Activated B cell treated with CpG ODN at 0.5 μM for 24 hours (primary cell): ENCODE measurements at regions not wholly inside any gene's neighbourhood (a gene's known extent, or its start where the extent isn't known, plus 50 kb on each side); places are given as distances from the start of the nearest gene placed in this dataset.

ENCODE experiments used
- ATAC-seq: fragments of 200-7000 bp; cut with Tn5 transposase; one replicate; pipeline ENCODE4 v1.10.0; 2021; ENCODE audit warnings: low read depth, mild to moderate bottlenecking, moderate library complexity
- CTCF ChIA-PET: fragments of 350-600 bp; sonication (Branson Sonifier 250); formaldehyde crosslinking; loops from one replicate; lab custom pipeline; 2021; ENCODE audit warnings: antibody characterized with exemption; lab: Charles Lee
- POLR2A ChIA-PET: fragments of 350-600 bp; sonication (Branson Sonifier 250); formaldehyde crosslinking; loops from one replicate; lab custom pipeline; 2021; ENCODE audit warnings: antibody characterized with exemption; lab: Charles Lee
- DNase-seq: peaks from one replicate; pipeline ENCODE4 v3.0.0; 2022
- H3K27ac Mint-ChIP-seq: one replicate; pipeline ENCODE4 v1.8.0; 2020; ENCODE audit warnings: mixed read lengths
- H3K27me3 Mint-ChIP-seq: one replicate; pipeline ENCODE4 v1.8.0; 2021; ENCODE audit warnings: mixed read lengths
- H3K36me3 Mint-ChIP-seq: one replicate; pipeline ENCODE4 v1.8.0; 2021; ENCODE audit warnings: low read depth, mixed read lengths
- H3K4me1 Mint-ChIP-seq: one replicate; pipeline ENCODE4 v1.8.0; 2021; ENCODE audit warnings: mixed read lengths
- H3K4me3 Mint-ChIP-seq: one replicate; pipeline ENCODE4 v1.8.0; 2020; ENCODE audit warnings: mild to moderate bottlenecking, mixed read lengths
- H3K9me3 Mint-ChIP-seq: one replicate; pipeline ENCODE4 v1.8.0; 2020; ENCODE audit warnings: mixed read lengths
- intact Hi-C: fragments of 100-400 bp; cut with micrococcal nuclease; formaldehyde crosslinking; loops from one replicate; pipeline ENCODE4 v1.15.1; 2024
- TF ChIP-seq, protein P1 (sequence below): fragments of 200-600 bp; IDR thresholded peaks from one replicate; pipeline ENCODE4 v1.8.0; 2022; ENCODE audit warnings: antibody characterized with exemption, mild to moderate bottlenecking

DNA sequence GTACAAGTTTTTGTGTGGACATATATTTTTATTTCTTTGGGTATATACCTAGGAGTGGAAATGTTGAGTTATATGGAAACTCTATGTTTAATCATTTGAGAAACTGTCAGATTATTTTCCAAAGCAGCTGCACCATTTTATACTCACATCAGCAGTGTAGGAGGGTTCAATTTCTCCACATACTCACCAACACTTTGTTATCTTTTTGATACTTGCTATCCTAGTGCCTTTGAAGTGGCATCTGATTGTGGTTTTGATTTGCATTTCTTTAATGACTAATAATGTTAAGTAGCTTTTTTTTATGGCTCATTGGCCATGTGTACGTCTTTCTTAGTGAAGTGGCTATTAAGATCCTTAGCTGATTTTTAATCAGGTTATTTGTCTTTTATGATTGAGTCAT, 64.7 kb upstream of the SLC8A1 start:
- no peak overlapping the region for H3K4me3 Mint-ChIP-seq
- H3K36me3 Mint-ChIP-seq: no peaks in the 10 kb centered on the region
- H3K9me3 Mint-ChIP-seq: no peaks in the 10 kb centered on the region
- intact Hi-C loops: no loop called here
- no peaks in the 10 kb centered on the region for H3K27me3 Mint-ChIP-seq
- H3K4me1 Mint-ChIP-seq: no peaks in the 10 kb centered on the region
- no peak overlapping the region for H3K27ac Mint-ChIP-seq
- CTCF ChIA-PET: no interaction called here
- DNase-seq (no peak), ATAC-seq (no peak)
- POLR2A ChIA-PET: no interaction called here
- TF ChIP-seq, protein P1, sequence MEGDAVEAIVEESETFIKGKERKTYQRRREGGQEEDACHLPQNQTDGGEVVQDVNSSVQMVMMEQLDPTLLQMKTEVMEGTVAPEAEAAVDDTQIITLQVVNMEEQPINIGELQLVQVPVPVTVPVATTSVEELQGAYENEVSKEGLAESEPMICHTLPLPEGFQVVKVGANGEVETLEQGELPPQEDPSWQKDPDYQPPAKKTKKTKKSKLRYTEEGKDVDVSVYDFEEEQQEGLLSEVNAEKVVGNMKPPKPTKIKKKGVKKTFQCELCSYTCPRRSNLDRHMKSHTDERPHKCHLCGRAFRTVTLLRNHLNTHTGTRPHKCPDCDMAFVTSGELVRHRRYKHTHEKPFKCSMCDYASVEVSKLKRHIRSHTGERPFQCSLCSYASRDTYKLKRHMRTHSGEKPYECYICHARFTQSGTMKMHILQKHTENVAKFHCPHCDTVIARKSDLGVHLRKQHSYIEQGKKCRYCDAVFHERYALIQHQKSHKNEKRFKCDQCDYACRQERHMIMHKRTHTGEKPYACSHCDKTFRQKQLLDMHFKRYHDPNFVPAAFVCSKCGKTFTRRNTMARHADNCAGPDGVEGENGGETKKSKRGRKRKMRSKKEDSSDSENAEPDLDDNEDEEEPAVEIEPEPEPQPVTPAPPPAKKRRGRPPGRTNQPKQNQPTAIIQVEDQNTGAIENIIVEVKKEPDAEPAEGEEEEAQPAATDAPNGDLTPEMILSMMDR: no peak

- peaks cover 6% of the 10 kb centered on the region for H3K9me3 Mint-ChIP-seq
- POLR2A ChIA-PET: no interaction called here
- no peak overlapping the region for H3K4me3 Mint-ChIP-seq
- H3K27ac Mint-ChIP-seq: no peak overlapping the region
- CTCF ChIA-PET: no interaction called here
- no peaks in the 10 kb centered on the region for H3K27me3 Mint-ChIP-seq
- no peak for ATAC-seq
- intact Hi-C loops: no loop called here
- no peaks in the 10 kb centered on the region for H3K36me3 Mint-ChIP-seq
- no peaks in the 10 kb centered on the region for H3K4me1 Mint-ChIP-seq
- TF ChIP-seq, protein P1: no peak
- no peak for DNase-seq
These were observed 76.7 kb upstream of the SLC8A1 start for GRCh38 chr2:40528564-40528963.

DNA sequence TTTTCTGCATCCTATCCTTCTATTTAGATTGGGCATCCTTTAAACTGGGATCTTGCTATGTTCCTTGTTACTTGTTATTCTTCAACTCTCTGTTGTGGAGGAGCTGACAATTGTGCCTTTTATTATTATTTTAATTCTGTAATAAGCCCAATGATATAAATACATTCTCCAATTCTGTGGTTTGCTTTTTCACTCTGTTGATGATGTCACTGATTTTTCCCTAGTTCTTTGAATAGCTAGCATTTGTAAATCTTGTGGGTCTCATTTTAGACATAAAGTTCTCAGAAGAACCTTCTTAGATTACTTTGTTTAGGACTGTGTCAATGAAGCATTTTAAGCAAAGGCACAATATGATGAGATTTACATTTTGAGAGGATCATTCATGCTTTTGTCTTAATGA, 79.5 kb upstream of the SLC8A1 start:
- Mint-ChIP-seq H3K9me3 (peaks cover 6% of the 10 kb centered on the region), H3K4me1 (no peaks in the 10 kb centered on the region), H3K27ac (no peak overlapping the region), H3K4me3 (no peak overlapping the region), H3K36me3 (no peaks in the 10 kb centered on the region), H3K27me3 (no peaks in the 10 kb centered on the region)
- ChIA-PET CTCF (no interaction called here), POLR2A (no interaction called here)
- DNase-seq (no peak), ATAC-seq (no peak)
- intact Hi-C loops: no loop called here
- TF ChIP-seq, protein P1: no peak

- DNase-seq (no peak), ATAC-seq (no peak)
- Mint-ChIP-seq H3K27ac (no peak overlapping the region), H3K9me3 (peaks cover 2% of the 10 kb centered on the region), H3K27me3 (no peaks in the 10 kb centered on the region), H3K36me3 (no peaks in the 10 kb centered on the region), H3K4me3 (no peak overlapping the region), H3K4me1 (no peaks in the 10 kb centered on the region)
- intact Hi-C loops: no loop called here
- POLR2A ChIA-PET: no interaction called here
- TF ChIP-seq, protein P1: no peak
- CTCF ChIA-PET: no interaction called here
These were observed 82.6 kb upstream of the SLC8A1 start for GRCh38 chr2:40534528-40534927.

- Mint-ChIP-seq H3K27ac (no peak overlapping the region), H3K4me1 (no peaks in the 10 kb centered on the region), H3K36me3 (no peaks in the 10 kb centered on the region), H3K27me3 (no peaks in the 10 kb centered on the region), H3K9me3 (no peaks in the 10 kb centered on the region), H3K4me3 (no peak overlapping the region)
- ChIA-PET CTCF (no interaction called here), POLR2A (no interaction called here)
- ATAC-seq: no peak
- TF ChIP-seq, protein P1: no peak
- DNase-seq: no peak
- intact Hi-C loops: no loop called here
These were observed 84.1 kb upstream of the SLC8A1 start for GRCh38 chr2:40535972-40536371.
